Stimulated activated CD4-positive, alpha-beta T cell treated with anti-CD3 and anti-CD28 coated beads, TNF-alpha, amount 100 ng/mL, for 4 hours (primary cell): ENCODE measurements at regions not wholly inside any gene's neighbourhood (a gene's known extent, or its start where the extent isn't known, plus 50 kb on each side); places are given as distances from the start of the nearest gene placed in this dataset.
"Not testable (repeated sequence)": the region's sequence is repeated elsewhere in the genome, so short reads cannot be mapped to it uniquely, and the experiment has no call there.

ENCODE experiments used
- DNase-seq, 3 experiments: peaks; one replicate each; pipeline ENCODE4 v3.0.0-alpha.2; 2020; ENCODE audit warnings: low read depth in 3 of 3

DNA sequence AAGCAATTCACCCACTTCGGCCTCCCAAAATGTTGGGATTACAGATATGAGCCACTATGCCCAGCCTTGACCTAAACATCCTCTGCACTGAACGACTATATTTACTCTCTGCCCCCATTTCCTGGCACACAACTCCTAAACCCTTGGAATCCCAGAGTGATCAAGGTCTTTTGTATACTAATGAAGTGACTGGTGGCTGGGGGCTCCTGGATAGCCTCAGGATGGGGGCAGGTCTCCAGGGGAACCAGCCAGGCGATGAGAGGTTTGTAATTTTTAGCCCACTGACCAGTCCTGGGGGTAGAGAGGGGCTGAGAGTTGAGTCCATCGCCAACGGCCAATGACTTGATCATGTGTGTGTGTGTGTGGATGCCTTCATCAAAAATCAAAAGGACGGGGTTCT is 71.1 kb downstream of the FAM50B start:
- no peak for DNase-seq

DNA sequence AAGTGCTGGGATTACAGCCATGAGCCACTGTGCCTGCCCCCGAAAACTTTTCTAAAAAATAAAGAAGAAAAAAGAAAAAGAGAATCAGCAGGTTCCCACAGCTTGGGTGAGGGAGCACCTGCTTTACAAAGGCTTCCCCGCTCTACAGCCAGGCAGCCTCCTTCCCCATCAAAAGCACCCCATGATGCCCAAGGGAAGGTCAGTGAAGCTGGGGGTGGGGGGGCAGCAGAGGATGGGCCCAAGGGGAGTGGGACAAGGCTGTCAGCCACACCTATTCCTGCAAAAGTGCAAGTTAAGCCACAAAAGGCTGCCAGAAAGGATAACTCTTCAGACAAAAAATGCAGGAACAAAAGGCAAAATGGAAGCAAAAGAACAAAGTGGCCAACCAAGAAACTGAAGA is 72.5 kb downstream of the FAM50B start:
- no peak for DNase-seq

DNA sequence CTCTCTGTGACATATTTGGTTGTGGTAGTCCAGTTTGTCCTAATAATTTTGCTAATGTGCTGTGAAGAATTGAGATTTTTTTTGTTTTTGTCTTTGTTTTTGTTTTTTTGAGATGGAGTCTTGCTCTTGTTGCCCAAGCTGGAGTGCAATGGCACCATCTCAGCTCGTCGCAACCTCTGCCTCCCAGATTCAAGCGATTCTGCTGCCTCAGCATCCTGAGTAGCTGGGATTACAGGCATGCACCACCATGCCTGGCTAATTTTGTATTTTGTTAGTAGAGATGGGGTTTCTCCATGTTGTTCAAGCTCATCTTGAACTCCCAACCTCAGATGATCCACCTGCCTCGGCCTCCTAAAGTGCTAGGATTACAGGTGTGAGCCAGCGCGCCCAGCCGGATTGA is 73.4 kb downstream of the FAM50B start:
- not testable (repeated sequence) for DNase-seq

DNA sequence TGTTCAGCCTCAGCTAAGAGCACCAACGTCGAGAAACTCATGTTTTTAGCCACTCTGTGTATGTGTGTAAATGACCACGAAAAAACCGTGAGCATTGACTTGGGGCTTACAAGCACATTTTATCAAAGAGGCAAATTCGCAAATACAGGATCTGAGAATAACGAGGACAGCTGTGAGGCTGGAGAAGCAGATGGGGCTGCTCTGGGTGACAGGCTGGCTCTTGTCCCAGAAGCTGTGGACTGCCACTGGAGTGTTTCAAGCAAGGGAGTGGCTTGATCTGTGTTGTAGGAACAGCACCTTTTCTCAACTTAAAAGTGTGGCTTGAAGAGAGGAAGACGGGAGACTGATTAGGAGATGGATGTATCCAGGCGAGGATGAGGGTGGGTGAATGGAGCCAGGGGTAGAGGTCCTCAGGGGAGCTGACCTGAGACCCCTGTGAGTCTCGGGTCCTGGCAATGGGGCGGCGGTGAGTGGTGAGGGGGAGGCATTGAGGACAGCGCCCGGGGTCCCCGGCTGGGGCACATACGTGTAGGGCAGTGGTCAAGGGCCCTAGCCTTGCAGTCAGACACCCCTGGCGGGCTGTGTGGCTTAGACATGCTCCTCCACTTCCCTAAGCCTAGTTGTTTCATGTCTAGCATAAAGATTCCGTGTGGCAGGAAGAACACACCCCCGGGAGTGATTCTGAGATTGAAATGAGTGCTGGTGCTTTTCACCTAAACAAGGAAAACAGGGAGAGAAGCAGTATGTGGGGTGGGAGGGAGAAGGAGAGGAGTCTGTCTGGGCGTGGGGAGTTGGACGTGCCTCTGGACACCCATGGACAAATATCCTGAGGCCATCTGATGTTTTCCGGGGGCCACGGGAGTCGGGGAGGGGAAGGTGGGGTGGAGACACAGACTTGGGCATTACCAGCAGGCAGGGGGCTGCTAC is 76.3 kb downstream of the FAM50B start:
- not testable (repeated sequence) for DNase-seq

DNA sequence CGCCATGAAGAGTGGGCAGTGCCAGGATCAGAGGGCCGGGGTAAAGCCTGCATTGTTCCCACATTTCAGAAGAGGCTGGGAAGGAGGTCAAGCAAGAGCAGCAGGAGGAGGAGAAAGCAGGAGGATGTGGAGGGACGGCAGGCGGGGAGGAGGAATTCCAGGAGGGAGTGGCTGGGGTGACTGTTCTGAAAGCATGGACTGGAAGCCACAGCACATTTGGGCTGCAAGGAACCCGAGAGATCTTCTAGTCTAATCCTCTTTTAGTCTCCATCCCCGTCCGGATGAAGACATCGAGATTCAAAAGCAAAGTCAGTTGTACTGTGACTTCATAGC is 76.9 kb downstream of the FAM50B start:
- DNase-seq = no peak

DNA sequence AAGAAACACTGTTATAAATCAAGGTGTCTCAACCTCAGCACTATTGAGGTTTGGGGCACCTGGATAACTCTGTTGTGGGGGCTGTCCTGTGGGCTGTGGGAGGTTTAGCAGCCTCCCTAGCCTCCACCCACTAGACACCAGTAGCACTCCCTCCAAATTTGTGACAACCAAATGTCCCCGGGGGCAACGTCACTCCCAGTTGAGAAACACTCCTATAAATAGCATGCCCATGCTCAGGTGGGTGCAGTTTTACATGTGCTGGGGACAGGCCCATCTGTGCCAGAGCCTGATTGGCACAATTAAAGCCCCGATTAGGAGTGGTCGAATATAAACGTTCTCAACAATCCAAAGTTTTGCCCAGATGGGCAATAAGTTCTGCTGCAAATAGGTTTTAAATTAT is 78.9 kb downstream of the FAM50B start:
- DNase-seq = no peak

DNA sequence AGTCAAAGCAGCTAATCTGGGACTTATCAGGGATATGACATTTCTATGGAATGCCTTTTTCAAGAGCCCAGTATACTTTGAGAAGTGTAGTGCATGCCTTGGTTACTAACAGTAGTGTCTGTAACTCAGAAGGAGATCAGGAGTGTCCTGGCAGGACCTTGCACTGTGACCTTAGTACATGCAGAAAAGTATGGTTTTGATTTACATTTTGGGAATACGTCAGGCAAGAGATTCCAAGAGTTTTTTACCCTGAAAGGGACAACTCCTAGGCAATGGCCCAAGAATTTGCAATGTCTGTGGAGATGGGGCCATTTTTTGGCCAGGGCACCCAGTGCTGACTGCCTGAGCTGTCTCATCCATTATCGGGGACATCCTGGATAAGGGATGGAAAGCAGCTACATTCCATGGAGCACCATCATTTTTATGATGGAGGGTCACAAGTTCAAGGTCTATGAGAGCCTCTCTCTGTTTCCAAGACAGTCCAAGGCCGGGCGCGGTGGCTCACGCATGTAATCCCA is 80.2 kb downstream of the FAM50B start:
- no peak for DNase-seq

DNA sequence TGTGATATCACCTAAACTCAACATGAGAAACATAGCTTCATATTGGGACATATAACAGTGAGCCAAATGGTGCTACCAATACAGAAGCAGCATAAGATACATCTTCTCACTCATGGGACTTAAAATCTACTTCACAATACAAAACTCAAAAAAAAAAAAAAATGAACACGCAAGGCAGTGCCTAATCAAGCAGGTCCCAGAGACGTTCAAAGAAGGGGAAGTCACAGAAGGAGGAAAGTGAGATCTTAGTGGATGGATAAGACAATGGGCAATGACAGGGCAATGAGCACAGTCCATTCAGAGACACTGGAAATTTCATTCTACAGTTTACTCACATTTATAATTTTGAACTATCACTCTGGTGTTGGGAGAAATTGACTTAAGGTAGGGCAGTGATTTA is 88.3 kb downstream of the FAM50B start:
- DNase-seq = no peak

DNA sequence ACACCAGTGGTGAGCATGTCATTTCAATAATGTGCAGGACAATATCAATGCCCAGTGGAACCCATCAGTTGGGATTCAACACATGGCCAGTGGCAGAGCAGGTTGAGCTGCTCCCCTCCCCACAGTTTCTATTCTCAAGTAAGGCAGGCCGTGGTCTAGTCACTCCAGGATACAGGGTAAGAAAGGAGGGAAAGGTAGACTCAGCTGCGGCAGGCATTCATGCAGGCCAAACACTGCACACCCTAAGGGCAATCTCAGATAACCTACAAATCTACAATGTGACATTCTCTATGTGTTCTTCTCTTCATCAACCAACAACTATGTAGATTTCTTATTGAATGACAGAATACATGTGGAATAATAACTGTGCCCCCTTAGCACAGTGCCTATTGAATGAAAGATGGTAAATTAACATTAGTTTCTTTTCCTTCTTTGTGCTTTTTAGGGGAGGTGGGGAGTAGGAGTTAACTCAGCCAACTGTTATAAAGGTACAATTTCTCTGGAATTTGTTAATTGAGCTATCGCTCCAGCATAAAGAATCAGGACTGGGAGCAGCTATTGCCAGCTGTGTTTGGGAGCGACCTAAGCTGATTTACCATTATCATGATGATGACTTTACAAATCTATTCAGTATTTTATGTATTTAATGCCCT is 89.7 kb downstream of the FAM50B start:
- no peak for DNase-seq

DNA sequence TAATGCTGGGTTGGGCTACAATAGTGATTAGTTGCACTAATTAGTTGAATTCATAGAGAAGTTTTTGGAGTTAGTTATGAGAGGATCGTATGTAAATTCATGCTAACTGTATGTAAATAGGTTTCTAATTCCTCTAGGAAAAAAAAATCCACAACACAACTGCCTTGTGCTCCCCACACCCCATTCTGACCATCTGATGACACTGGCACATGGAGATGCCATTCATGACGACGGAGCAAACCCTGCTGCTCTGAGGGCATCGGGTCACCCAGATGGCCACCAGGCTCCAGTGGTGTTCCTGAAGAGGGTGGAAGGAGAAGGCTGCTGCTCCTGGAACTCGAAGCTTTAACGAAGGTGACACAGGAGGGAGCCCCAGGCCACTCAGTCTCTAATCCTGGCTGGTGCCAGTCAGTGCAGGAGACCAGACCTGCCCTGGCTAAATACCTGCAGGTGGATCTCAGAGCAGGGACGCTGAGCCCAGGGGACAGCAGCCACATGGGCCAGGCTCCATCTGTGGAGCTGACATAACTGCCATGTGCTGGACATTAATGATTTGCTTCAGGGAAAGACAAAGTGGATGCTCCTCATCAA is 90.3 kb downstream of the FAM50B start:
- DNase-seq = no peak

DNA sequence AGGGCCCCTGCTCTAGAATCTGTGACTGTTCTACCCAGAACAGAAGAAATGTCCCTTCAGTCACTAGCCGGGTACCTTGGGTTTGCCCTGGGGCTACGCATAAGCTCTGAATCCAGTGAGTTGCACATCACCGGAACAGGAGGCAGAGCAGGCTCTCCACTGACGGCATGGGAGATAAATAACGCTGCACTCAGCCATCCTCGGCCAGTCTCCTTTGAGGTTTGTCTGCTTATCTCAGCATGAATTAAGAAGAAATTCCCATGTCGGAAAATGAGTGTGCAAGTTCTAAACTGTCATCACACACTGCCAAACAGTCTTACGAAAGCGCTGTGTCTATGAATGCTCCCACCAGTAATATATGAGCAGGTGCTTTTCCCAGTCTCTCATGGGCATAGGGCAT is 90.8 kb downstream of the FAM50B start:
- no peak for DNase-seq

DNA sequence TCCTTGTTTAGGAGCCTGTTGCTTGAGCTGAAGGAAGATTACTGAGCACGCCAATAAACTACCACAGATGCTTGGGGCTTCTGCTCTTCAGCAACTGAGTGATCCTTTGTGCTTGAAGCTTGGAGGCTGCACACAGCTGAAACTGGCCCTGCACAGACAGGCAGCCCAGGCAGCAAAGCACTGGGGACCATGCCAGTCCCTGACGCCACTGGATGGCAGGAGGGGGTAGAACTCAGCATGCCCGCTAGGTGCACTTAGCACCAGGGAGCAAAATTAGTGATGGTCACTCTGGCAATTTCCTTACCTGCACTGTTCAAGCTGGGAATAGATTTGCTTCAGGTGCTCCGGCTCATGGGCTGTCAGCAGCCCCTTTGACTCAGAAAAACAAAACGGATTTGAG is 91.5 kb downstream of the FAM50B start:
- no peak for DNase-seq

DNA sequence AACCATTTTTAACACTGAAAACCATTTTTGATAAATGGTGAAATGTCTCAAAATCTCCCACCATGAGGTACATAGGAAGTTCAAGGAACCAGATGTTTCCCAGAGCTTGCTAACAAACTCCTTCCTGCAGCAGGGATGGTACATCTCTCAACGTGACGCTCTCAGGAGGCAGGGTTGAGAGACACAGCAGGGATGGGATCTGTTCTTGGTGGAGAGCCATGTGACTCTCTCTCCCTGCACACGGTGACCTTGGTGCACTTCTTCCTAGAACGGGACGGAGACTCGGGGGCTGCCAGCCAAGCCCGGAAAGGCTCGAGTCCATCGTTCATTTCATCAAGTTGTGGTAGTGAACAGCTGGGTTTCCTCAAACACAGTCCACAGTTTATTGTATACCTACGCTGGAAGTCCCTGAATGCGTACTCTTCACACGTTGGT is 94.2 kb downstream of the FAM50B start:
- DNase-seq = no peak

DNA sequence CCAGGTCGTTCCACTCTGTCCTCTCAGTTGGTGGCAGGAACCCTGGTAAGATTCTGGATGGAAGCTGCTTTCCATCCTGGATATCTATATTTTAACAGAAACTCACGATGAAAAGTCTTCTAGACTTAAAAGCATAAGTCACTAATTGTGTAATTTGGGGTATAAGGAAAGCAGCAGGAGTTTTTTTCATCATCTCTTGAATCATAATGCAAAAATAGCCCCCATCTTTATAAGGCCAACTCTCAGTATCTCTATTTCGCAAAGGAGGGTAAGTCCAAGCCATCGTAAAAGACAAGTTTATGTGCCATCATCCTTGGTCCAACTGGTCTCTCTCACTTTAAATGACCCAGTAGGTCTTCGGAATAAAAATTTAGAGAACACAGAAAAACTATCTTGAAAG is 95.1 kb downstream of the FAM50B start:
- no peak for DNase-seq

DNA sequence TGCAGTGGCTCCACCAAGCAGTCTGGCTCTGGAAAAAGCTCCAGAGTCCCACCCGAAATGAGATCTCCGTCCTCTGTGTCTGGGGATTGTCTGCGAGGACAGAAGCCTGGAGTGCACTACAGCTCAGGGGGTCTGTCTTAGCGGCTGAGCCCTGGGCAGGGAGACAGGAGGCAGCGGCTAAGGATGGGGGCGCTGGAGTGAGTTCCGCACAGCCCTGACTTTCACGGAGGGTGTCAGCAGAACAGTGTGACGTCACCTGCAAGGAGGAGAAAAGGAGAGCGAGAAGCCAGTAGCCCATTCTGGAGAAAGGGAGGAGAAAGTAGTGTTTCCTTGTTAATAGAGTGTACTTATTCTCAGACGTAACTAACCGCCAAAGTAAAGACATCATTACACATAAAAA is 97.6 kb downstream of the FAM50B start:
- DNase-seq = no peak

DNA sequence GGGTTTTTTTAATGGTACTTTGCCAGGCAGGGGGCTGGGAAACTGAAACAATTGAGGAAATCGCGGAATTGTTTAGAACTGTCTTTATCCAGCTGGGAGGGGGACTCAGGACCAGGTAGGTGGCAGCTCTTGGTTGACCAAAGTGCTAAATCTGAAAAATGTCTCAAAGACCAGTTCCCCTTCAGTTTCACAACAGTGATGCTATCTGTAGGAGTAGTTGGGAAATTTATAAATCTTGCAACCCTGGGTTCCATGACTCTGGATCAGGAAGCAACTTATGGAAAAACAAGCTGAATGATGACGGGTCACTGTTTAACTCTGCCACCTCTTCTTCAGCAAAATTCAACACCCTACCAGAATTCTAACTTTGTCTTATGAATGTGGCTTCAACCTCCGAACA is 99.7 kb downstream of the FAM50B start:
- DNase-seq = no peak

DNA sequence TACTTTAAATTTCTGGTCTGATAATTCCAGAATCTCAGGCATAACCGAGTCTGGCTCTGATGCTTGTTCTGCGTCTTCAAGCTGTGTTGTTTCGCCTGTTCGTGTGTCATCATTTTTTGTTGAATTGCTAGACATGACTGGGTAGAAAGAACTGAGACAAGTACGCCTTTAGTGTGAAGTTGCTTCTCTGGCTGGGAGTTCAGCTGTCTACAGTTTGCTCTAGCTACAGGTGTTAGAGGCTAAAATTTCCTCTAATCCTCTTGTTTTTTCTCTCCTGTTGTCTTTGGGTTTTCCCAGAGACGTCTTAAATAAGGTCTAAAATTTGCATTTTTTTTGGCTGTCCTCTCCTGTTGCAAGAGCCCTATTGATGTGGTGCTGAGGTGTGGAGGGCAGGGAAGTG is 100.3 kb downstream of the FAM50B start:
- no peak for DNase-seq

DNA sequence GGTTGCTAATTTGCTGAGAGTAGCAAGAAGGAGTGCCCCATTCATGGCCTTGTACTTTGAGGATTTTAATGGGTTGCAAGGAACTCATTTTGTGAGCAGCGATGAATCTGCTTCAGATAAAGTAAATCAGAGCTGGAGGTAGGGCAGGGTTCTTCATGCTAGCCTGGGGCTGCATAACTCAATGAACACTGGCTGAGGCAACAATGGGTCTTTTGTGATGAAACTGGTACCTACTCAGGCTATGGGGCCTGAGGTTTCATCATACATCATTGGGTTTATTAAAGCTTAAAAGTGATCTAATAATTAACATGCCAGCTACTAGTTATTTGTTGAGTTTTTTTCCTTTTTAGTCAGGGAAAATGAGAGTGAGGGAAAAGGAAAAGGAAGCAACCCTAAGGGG is 106.9 kb downstream of the FAM50B start:
- DNase-seq = no peak

DNA sequence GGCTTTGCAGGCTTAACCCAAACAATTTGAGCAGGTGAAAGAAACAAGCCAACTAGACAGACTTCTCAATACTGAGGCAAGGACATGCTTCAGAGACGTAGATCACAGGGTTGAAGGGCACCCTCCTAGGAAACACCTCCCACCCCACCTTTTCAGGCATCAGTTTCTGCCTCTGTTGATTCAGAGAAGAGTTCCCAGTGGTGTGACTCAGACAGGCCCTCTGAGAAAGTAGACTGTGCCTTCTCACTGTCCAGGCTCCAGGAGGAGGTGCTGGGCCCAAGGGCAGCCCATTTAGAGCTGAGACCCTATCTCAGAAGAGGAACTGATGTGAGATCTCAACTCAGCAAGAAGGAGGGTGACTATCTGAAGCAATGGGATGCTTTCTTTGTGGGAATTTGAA is 108.1 kb downstream of the FAM50B start:
- no peak for DNase-seq

DNA sequence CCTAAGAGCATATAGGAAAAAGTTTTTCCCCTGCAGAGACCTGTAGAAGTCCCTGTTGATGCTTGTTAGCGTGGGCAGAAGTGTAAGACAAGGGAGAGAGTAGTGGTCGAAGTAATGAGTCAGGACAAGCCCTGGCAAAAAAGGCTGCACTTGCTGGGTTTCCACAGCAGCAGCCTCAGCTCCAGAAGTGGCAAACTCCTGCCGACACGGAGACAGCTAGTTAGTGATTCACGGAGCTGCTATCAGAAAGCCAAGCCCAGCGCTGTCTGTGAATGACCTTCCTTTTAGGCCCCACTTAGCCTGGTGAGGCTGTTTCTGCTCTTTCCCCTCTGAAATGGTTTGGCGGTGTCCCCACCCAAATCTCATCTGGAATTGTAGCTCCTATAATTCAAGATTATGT is 109.1 kb downstream of the FAM50B start:
- DNase-seq = no peak

DNA sequence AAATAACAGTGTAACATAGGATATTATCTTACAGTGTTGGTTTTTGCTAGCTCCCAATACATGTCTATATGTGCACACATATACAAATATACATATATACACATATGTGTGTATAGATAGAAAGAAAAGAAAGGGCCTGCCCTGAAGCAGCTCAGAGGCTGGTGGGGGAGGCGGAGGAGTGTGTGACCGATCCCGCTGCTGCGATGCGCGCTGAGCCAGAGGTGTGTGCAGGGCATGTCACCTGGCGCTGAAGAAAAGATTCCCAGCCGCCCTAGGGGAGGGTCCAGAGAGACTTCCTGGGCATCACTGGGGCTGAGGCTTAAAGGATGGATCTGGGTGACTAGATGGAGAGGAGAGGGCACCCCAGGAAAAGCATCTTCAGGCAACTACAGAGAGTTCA is 110.2 kb downstream of the FAM50B start:
- no peak for DNase-seq

DNA sequence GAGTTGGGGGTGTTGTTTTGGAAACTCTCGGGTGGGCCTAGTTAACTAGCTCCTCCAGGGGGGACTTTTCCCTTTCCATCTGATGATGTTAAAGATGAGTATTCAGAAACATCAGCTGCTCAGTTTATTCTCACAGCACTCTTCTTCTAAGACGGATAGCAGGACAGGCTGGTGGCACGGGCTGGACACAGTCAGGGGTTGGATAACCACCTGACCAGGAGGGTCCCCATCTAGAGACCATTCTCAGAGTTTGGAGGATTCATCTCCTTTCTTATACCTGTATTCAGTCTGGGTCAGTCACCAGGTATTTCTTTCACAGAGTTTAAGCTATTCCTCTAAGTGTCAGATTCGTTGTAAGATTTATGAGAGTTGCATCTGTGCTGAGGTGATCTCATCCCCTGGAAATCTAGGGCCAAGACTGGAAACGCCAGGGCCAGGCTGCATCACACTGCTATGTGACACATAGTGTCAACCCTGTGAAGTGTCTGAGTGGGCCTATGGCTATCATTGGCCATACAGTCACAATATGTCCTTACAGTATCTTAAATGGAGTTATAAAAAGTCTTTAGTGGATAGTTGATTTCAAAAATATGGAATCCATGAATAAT is 111.7 kb downstream of the FAM50B start:
- DNase-seq = no peak
